Middle frontal gyrus (tissue), 1 donor: ENCODE measurements at regions not wholly inside any gene's neighbourhood (a gene's known extent, or its start where the extent isn't known, plus 50 kb on each side); places are given as distances from the start of the nearest gene placed in this dataset.

Source experiments
- DNase-seq: peaks from one replicate; pipeline ENCODE4 v3.0.0-alpha.2; 2015; ENCODE audit warnings: low spot score; ENCODE audit errors: extremely low spot score

GRCh38 chr11:8823174-8823742, 87.7 kb upstream of the AKIP1 start:
- DNase-seq, result no peak

DNA sequence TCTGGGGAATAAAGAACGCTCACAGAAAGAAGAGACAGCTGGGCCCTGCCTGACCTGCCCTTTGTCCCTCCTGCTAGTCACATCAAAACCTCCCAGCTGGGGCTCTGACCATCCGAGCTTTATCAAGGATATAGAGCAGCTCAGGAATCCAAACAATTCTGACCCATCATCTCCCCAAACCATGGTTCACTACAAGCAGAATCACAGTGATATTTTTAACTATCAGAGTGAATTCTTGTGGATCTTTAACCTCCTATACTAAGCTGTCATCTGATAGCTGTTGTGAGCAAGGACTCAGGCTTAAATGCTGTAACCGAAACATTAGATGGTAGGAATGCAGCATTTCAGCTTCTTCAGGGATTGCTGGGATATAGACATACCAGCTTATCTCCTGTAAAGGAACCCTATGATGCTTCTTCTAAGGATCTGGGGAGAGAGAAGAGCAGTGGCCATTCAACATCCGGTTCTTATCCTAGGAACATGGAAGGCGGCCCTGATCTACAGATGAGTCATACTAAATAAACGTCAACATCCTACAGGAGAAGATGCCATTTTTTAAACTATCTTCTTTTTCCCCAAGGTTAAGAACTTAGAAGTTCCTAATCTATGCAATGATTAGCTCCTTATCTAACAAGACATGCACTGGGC, 84.7 kb upstream of the AKIP1 start:
- DNase-seq, result no peak

- no peak for DNase-seq
Measured at GRCh38 chr11:8826901-8827560, 84.0 kb upstream of the AKIP1 start.

- no peak for DNase-seq
Measured at GRCh38 chr11:8828046-8828445, 82.9 kb upstream of the AKIP1 start.

DNA sequence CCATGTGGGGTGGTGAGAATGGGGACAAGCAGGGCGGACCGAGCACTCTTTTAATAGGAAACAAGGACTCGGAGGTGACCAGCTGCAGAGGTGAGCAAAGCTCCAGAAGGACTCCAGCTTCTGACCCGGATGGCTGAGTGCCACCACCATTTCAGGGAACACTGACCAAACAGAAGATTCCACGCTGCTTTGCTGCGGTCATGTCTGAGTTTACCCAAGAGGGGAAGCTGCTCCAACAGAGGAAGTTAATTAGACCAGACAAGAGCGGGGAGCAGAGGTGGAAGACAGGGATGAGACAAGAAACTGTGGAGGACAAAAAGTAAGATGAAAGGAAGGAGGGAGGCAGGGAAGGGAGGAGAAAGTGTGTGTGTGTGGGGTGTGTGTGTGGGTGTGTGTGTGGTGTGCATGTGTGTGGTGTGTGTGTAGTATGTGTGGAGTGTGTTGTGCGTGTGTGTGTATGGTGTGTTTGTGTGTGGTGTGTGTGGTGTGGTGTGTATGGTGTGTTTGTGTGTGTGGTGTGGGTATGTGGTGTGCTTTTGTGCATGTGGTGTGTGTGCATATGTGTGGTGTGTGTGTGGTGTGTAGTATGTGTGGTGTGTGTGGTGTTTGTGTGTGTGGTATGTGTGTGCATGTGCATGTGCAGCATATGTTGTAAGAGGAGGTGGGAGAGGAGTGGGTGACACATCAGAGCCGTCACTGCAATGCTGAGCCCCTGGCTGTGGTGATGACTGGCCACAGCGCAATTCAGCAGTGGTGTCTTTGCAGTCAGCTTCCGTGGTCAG, 82.2 kb upstream of the AKIP1 start:
- no peak for DNase-seq

DNA sequence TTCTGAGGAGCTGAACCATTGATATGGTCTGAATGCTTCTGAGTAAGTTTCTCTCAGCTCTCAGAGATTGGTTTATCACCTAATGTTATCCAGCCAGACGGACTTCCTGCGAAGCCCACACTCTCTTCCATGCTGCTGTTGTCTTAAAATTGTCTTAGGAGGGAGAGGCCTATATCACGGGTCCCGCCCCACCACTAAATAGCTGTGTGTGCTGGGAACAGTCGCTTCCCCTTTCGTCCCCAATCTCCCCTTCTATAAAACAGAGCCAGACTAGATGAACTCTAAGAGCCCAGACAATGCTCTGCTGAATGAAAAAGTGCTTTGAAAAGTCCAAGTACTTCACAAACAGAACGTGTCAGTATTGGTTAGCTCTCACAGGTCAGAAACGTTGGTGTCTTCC, 81.4 kb upstream of the AKIP1 start:
- no peak for DNase-seq

- DNase-seq, result no peak
Measured at GRCh38 chr11:8830641-8831040, 80.3 kb upstream of the AKIP1 start.

- no peak for DNase-seq
Measured at GRCh38 chr11:8831861-8832260, 79.1 kb upstream of the AKIP1 start.

DNA sequence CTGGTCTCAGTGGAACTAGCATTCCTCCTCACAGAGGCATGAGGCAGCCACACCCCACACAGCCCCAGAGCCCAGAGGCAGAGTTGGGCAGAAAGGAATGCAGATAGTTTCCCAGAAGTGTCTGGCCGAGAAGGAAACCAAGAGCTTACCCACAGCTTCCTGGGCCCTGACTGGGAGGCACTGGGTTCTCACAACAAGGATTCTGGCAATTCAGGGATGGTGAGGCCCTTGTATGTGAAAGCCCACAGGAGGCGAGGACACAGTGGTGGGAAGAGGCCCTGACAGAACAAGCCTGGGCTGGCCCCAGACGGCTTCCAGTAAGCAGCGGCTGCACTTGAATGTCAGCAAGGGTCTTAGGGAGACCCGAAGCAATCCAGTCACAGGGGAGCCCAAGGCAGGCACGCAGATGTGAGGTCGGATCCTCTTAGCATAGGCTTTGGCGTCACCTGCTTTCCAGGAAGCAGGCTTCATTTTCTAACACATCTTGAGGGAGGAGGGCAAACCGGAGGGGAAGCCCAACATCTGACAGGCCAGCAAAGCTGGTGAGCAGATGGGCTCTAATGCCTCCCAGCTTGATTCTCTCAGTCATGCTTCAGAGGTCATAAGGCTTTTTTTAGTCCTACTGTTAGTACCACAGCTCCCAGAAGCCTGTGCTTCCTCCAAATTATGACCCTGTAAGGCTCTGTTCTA, 78.3 kb upstream of the AKIP1 start:
- DNase-seq, result no peak

GRCh38 chr11:8833568-8834315, 77.2 kb upstream of the AKIP1 start:
- DNase-seq, result no peak

DNA sequence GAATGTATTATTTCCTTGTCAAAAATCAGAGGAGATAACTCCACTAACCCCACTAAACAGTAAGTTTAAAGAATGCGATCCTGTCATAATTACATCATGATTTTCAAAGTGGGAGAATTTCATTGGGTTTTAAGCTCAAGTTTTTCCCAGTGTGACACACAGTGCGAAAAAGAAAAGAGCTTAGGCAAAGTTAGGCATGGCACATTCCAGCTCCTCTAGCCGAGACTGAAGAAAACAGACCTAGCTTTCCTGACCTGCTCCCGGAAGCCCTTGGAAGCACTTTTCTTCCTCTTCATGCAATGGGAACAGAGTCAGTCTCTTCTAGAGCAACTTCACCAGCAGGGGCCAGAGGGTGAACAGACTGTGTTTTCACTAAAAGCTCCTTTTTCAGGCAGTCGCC, 76.6 kb upstream of the AKIP1 start:
- DNase-seq, result no peak

GRCh38 chr11:8838248-8838647, 72.7 kb upstream of the AKIP1 start:
- no peak for DNase-seq

DNA sequence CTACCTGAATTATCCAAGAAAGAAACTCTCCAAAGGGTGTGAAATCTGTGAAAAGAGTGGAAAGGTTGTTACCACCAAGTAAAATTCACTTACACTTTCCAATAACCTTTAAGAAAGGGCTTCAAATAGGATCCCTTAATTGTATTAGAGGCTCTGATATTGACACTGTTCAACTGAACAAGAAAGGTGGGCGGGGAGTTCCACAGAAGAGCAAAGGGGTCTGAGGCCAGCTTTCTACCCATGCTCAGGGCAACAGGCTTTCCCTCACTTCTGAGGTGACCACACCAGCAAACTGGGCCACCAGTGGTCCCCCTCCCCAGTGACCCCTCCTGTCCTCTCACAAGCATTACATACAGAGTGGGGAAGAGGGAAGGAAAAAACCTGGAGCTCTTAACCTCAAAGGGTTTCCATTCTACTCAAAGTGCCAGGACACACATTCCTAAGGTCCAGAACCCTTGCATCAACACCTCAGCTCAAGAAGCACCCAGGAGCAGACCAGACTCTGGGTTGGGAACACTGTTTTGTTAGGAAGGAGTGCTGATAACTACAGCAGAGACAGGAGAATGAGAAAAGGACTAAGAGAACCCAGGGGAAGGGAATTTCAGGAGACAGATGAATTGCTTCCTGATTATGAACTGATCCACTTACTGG, 71.6 kb upstream of the AKIP1 start:
- no peak for DNase-seq

- no peak for DNase-seq
Measured at GRCh38 chr11:8839957-8840945, 70.7 kb upstream of the AKIP1 start.

DNA sequence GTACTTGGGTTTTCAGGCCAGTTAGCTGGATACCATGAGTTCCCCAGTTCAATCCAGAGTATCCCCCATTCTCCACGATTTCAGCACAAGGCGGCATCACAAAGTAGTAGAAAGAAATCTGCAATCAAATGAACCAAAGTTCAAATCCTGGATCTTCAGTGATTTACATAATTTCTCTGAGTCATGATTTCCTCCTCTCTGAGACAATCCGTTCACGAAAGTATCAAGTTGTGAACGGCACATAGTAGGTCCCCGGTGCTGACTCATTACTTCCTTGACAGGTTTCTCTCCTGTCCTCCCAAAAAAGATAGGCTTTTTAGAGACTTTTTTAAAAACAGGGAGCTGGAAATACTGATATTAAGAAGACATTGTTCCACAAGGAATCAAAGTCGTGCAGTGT, 69.1 kb upstream of the AKIP1 start:
- no peak for DNase-seq

DNA sequence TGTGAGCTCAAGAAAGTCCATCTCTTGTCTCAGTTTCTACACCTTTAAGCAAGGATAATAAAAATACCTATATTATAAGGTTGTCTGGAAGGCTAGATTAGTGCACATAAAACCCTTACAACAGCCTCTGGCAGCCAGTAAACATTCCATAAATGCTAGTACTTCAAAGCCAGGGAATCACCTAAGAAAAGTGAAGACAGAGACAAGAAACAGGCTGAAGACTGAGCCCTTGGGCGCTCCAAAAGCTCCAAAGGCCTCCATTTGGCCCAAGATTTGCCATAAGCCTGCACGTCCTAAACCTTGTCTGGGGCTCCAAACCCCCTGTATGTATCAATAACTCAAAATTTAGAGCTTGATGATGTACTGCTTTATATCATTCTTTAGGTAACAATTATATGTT, 52.2 kb upstream of the AKIP1 start:
- no peak for DNase-seq
